ENCODE measurements at regions not wholly inside any gene's neighbourhood (a gene's known extent, or its start where the extent isn't known, plus 50 kb on each side); places are given as distances from the start of the nearest gene placed in this dataset.

DNA sequence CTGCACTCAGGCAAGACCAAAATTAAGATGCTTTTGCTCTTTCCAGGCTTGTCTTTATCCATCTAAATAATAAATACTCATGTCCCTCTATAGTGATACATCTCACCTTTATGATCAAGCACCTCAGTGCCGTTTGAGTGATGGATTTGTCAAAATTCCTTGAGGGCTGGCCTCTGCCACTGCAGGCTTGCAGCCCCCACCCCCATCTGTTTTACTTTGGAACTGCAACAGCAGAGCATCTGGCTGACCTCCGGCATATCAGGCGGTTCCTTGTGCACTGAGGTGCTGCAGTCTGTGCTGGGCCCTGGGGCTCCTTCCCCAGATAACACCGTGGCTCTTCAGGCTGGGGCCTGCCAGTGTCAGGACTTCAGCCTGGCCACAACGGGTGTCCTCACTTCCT lies 386.9 kb downstream of the CDH26 start:
- in situ Hi-C loops (cut with MboI; ENCODE audit: low sequenced_read_pairs) = no loop called here

DNA sequence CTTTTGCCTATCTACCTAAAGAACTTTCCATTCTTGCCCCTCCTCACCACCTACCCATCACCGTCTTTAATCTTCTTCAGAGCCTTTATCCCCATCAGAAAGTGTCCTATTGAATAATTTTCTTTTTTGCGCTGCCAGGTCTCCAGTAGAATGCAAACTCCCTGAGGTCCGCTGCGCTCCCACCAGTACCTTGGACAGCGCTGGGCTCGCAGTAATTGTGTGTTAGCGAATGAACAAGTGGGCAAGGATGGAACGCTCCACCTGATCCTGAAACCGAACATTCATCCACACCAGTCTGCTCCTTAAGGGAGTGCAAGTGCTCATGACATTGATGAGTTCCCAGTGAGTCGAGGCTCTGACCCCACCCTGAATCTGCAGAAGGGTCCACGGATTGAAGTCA lies 391.2 kb downstream of the CDH26 start:
- in situ Hi-C loops (cut with MboI; ENCODE audit: low sequenced_read_pairs) = no loop called here

DNA sequence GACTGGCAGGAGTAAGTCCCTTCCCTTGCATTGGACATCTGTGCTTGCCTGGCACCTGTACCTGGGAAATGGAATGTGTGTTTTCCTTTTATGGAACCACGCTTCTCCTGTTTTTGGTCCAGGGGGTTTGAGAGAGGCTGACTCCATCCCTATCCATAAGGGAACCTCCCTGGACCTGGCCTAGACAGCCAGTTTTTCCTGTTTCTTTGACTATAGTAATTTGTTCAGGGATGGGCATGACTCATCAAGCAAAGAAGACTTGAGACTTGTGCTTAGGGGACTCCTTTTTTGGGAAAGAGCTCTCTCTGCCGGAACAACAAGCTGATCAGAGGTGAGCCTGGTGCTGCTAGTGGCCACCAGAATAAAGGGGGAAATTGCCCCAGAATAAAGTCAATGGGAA lies 393.8 kb downstream of the CDH26 start:
- in situ Hi-C loops (cut with MboI; ENCODE audit: low sequenced_read_pairs) = no loop called here

DNA sequence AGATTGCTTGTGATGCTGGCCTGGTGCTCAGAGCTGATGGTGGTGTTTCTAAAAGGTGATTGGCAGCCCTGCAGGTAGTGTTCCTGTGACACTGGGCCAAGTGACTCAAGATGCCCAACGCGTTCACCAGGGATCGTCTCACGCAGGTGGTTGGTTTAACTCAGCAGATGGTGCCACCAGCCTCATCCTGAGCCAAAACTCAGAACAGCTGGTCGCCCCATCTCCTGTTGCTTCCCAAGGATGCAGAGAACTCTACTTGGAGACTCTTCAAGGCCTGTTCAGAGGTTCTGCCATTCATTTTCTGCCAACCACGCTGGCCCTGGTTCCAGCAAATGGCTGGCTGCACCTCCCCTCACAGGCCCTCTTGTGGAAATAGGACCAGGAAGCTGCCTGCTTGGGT lies 394.4 kb downstream of the CDH26 start:
- in situ Hi-C loops (cut with MboI; ENCODE audit: low sequenced_read_pairs) = no loop called here

GRCh38 chr20:60354024-60354580 lies 395.9 kb downstream of the CDH26 start:
- in situ Hi-C loops (cut with MboI; ENCODE audit: low sequenced_read_pairs) = no loop called here

GRCh38 chr20:60358101-60358500 lies 399.9 kb downstream of the CDH26 start:
- in situ Hi-C loops (cut with MboI; ENCODE audit: low sequenced_read_pairs) = no loop called here

DNA sequence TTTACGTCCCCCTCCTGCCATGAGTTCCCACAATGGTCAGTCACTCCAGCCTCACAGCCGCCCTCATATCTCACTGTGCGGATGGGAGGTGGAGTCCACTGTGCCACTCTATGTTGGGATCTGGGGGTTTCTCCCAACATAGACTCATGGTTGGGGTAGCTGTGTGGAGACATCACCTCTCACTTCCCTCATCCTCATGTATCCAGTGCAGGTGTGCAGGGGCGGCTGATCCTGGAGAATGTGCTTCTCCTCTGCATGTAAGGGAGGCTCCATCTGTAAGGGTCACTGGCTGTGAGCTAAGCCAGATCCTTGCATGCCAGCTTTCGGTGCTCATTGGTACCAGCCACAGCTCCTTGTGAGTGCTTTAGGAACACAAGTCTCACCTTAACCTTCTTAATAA lies 400.8 kb downstream of the CDH26 start:
- in situ Hi-C loops (cut with MboI; ENCODE audit: low sequenced_read_pairs) = no loop called here

- in situ Hi-C loops (cut with MboI; ENCODE audit: low sequenced_read_pairs) = no loop called here
These were observed 403.7 kb downstream of the CDH26 start for GRCh38 chr20:60361761-60362395.

DNA sequence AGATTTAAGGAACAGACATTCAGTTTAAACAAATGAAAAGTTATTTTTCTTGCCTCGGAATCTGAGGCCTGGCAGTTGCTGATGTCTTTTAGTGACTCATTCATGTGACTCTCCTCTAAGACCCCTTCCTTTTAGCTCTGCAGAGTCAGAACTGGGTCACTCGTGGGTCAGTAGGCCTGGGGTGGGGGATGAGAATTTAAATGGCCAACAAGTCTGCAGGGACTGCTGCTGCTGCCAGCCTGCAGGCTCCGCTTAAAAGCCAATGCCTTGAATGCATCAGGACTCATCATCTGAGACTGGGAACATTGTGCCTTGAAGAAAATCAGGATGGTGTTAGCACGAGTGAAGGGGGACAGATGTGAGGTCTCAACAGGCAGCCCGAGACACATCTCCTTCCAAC lies 404.3 kb downstream of the CDH26 start:
- in situ Hi-C loops (cut with MboI; ENCODE audit: low sequenced_read_pairs) = no loop called here

DNA sequence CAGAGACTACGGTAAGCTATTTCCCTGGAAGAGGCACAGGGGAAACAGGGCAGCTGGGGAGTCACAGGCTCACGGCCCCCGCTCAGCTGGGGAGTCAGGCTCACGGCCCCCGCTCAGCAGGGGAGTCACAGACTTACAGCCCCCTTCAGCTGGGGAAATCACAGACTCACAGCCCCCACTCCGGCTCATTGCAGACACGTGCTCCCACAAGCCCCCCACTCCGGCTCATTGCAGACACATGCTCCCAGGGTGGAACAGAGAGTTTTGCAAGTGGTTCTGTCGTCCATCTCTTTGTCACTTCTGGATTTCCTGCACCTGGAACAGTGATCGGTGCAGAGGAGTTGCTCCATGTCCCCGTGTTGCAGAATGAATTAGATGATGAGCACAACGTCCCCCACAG lies 405.5 kb downstream of the CDH26 start:
- in situ Hi-C loops (cut with MboI; ENCODE audit: low sequenced_read_pairs) = no loop called here

- in situ Hi-C loops (cut with MboI; ENCODE audit: low sequenced_read_pairs) = no loop called here
These were observed 406.9 kb downstream of the CDH26 start for GRCh38 chr20:60365064-60365666.

GRCh38 chr20:60365882-60366281 lies 407.7 kb downstream of the CDH26 start:
- in situ Hi-C loops (cut with MboI; ENCODE audit: low sequenced_read_pairs) = no loop called here

DNA sequence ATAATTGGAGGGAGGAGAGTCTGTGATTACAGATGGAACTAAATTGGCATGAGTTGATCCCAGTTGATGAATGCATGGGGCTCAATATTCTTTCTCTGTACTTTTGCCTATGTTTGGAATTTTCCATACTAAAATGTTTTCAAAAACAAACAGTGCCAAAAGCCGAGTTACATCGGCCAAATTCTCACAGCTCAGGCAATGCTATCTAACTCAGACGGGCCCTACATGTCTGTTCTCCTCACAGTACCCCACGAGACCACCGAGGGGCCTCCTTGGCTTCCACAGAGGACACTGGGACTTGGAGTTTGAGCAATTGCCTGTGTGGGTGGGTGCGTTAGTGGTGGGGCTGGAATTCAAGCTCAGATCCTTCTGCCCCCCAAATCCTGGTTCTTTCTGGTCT lies 413.2 kb downstream of the CDH26 start:
- in situ Hi-C loops (cut with MboI; ENCODE audit: low sequenced_read_pairs) = no loop called here

DNA sequence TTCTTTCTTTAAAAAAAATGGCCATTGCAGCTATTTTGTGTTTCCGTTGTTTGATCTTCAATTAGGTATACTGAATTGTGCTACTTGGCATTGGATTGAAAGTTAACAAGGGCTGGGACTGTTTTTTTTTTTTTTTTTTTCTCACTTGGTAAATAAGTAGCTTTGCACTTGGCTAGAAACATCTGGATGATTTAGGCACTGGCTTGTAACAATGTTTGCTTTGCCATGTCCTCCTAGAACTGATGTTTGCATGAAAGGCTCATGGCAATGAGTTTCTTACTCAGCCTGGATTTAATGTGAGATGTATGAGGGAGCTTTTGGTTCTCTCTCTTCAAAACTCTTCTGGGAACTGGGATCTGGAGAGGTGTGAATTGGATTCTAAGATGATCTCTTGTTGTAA lies 414.1 kb downstream of the CDH26 start:
- in situ Hi-C loops (cut with MboI; ENCODE audit: low sequenced_read_pairs) = no loop called here

GRCh38 chr20:60372822-60373221 lies 414.6 kb downstream of the CDH26 start:
- in situ Hi-C loops (cut with MboI; ENCODE audit: low sequenced_read_pairs) = no loop called here

- in situ Hi-C loops (cut with MboI; ENCODE audit: low sequenced_read_pairs) = no loop called here
These were observed 420.4 kb downstream of the CDH26 start for GRCh38 chr20:60378620-60379019.

DNA sequence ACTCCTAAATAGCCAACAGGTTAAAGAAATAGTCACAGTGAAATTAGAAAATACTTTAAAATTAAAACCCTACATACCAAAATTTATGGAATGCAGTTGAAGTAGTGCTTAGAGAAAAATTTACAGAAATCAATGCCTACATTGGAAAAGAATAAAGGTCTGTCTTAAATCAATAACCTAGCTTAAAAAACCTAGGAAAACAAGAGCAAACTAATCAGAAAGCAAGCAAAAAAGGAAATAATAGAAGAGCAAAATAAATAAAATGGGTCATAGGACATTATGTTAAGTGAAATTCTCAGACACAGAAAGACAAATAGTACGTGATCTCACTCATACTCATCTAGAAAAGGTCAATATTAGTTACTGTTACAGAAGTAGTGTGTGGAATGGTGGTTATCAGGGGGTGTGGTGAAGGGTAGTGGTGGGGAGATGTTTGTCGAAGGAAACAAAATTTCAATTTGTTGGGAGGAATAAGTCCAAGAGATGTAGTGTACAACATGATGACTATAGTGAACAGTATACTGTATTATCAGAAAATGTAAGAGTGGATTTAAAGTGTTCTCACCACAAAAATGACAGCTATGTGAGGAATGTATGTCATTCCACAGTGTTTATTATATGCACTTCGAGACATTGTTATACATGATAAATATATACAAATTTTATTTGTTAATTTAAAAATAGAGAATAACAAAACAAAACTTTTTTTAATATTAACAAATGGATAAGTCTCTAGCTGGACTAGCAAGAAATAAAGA lies 423.6 kb downstream of the CDH26 start:
- in situ Hi-C loops (cut with MboI; ENCODE audit: low sequenced_read_pairs) = no loop called here

- in situ Hi-C loops (cut with MboI; ENCODE audit: low sequenced_read_pairs) = no loop called here
These were observed 431.2 kb downstream of the CDH26 start for GRCh38 chr20:60389441-60389840.

DNA sequence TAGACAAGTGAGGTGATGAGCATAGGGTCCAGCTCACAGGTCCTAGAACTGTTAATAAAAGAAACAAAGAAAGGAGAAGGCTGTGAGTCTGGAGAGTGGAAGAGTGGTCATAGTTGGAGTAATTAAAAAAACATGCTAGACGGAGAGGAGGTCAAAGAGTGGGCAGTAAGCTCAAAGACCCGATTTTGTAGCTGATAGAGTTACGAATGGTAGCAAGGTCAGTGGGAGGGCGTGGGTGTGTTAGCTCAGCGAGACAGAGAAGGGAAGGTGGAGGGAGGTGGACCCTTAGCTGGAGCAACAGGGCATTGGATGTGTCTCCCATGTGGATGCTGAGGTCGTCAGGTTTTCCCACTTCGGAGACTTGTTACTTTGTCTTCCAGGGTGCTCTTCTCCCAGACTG lies 431.7 kb downstream of the CDH26 start:
- in situ Hi-C loops (cut with MboI; ENCODE audit: low sequenced_read_pairs) = no loop called here

DNA sequence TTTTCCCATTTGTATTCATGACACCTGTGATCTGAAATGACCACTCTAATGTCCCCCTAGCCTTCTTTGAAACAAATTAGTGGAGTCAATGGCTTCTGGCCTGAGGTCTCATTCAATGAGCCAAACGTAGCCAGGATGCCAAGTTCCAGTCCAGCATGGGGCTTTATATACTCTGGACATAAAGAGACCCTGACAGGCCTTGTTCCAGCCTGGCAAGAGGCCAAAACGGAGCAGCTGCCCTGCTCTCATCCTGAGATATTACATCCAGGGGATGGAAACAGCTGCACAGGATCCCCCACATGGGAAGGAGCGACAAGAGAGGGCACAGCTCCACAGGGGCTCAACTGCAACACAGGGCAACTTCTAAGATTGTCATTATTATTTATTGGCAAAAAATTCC lies 437.8 kb downstream of the CDH26 start:
- in situ Hi-C loops (cut with MboI; ENCODE audit: low sequenced_read_pairs) = no loop called here

GRCh38 chr20:60400567-60400966 lies 442.3 kb downstream of the CDH26 start:
- in situ Hi-C loops (cut with MboI; ENCODE audit: low sequenced_read_pairs) = no loop called here
